ENCODE measurements at regions not wholly inside any gene's neighbourhood (a gene's known extent, or its start where the extent isn't known, plus 50 kb on each side); places are given as distances from the start of the nearest gene placed in this dataset.
A peak's percentile ranks its signal among the peaks of the same experiment; 100 is the strongest.

- TF ChIP-seq ZFP91 (CRISPR knock-in tag; IDR thresholded peaks at IDR 0.05): no peak
- TF ChIP-seq XRCC4 (IDR thresholded peaks at IDR 0.05; ENCODE audit: extremely low read depth, insufficient read depth, insufficient read length): no peak
- TF ChIP-seq NCOR1 (IDR thresholded peaks at IDR 0.05): no peak
- TF ChIP-seq RAD51 (IDR thresholded peaks at IDR 0.05; ENCODE audit: borderline replicate concordance, low read depth): no peak
Observed at GRCh38 chrX:113075521-113075920, 234.9 kb upstream of the AMOT start (continued).

- in situ Hi-C loops (cut with MboI) (no loop called here), intact Hi-C loops (cut with micrococcal nuclease) (no loop called here)
- Histone ChIP-seq H3K4me2 (ENCODE audit: insufficient read depth, low read length) (no peak overlapping the region), H3K79me2 (ENCODE audit: control insufficient read depth, insufficient read depth, low read length) (no peaks in the 10 kb centered on the region), H3K4me1 (replicated peaks in 1 of 2; ENCODE audit: control insufficient read depth in 2 of 2, insufficient read depth in 2 of 2, low read length in 2 of 2) (no peaks in the 10 kb centered on the region), H3K4me3 (no peak overlapping the region), H3K9me3 (replicated peaks; ENCODE audit: control insufficient read depth, insufficient read depth, low read depth, low read length) (no peaks in the 10 kb centered on the region), H2AFZ (ENCODE audit: low read depth, low read length) (no peak overlapping the region), H3K27ac (ENCODE audit: extremely low read depth, low read depth, low read length) (no peak overlapping the region), H3K9me1 (ENCODE audit: control insufficient read depth, insufficient read depth, low read length) (no peaks in the 10 kb centered on the region), H3K36me3 (ENCODE audit: control insufficient read depth, insufficient read depth, low read length) (no peaks in the 10 kb centered on the region), H3K9ac (ENCODE audit: insufficient read depth in 1 of 2, low read depth in 2 of 2, low read length in 2 of 2) (no peak overlapping the region), H4K20me1 (replicated peaks; ENCODE audit: control insufficient read depth, insufficient read depth, low read length) (no peaks in the 10 kb centered on the region), H3K27me3 (ENCODE audit: control insufficient read depth in 2 of 2, insufficient read depth in 2 of 2, low read length in 2 of 2) (no peaks in the 10 kb centered on the region)
- FAIRE-seq (no peak), DNase-seq (ENCODE audit: extremely low read depth in 1 of 4, low spot score in 3 of 4) (no peak), ATAC-seq (no peak)
- WGBS (ENCODE audit: insufficient coverage, low coverage, missing lambda C conversion rate): 0% methylated on average over 1 of the region's 1 CpG
- BruUV-seq (replicated peaks): no TSS peak
- CTCF ChIA-PET (ENCODE audit: low intra/inter-chr PET ratio): no interaction called here
- no peak for TF ChIP-seq IFI16 (CRISPR knock-in tag; IDR thresholded peaks at IDR 0.05)
- TF ChIP-seq ILK (tag; IDR thresholded peaks at IDR 0.05; ENCODE audit: borderline replicate concordance, low read depth): no peak
- no peak for TF ChIP-seq MAFK (IDR thresholded peaks at IDR 0.05; ENCODE audit: low read length)
- peak; percentile 30; the same call in 1 of the 2 replicates for TF ChIP-seq ZNF316 (IDR thresholded peaks at IDR 0.05)
- TF ChIP-seq NUFIP1 (IDR thresholded peaks at IDR 0.05; ENCODE audit: partially characterized antibody): no peak
- TF ChIP-seq C11orf30 (IDR thresholded peaks at IDR 0.05; ENCODE audit: low read depth): 0 out of 2 replicates have a peak, but pooled peaks have one; percentile 10
- POLR2A ChIA-PET: no interaction called here
Observed at GRCh38 chrX:113059714-113060113, 219.1 kb upstream of the AMOT start.

All from K562 (cell line).